GM10248 (cell line): ENCODE measurements at regions not wholly inside any gene's neighbourhood (a gene's known extent, or its start where the extent isn't known, plus 50 kb on each side); places are given as distances from the start of the nearest gene placed in this dataset.

Source experiments
- CTCF ChIA-PET: fragments of 300-600 bp; sonication (Branson Sonifier 250); formaldehyde crosslinking; extraction: SDS; loops from one replicate; lab custom pipeline; 2021; ENCODE audit warnings: antibody characterized with exemption; lab: Yijun Ruan, JAX
- POLR2A ChIA-PET: fragments of 350-650 bp; sonication (Branson Sonifier 250); formaldehyde crosslinking; extraction: SDS; loops from one replicate; lab custom pipeline; 2020; ENCODE audit warnings: antibody characterized with exemption; lab: Yijun Ruan, JAX
- DNase-seq: peaks from one replicate; pipeline ENCODE4 v3.0.0; 2012; ENCODE audit errors: extremely low spot score
- CTCF ChIP-seq: IDR thresholded peaks from 2 replicates; pipeline ENCODE4 v1.5.1; 2012; ENCODE audit warnings: mild to moderate bottlenecking, low read depth; ENCODE audit errors: extremely low read depth, missing control alignments, control extremely low read depth

DNA sequence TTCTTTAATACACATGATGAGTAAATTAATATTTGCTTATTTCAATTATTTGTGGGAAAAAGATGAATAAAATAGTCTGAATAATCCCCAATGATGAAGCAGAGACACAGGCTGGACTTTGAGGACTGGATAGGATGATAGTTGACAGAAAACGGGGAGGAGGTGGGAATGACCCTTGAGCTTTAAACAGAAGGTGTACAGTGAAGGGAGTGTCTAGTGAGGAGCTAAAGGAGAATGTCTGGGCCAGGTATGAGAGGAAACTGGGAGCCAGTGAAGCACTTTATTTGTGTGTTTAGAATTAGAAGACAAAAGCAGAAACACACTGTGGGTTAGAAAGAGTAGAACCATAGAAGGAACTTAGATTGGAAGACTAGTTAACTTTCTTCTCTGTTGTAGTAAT is 230.4 kb upstream of the CA10 start:
- TF ChIP-seq CTCF = no peak
- ChIA-PET POLR2A (no interaction called here), CTCF (no interaction called here)
- no peak for DNase-seq

DNA sequence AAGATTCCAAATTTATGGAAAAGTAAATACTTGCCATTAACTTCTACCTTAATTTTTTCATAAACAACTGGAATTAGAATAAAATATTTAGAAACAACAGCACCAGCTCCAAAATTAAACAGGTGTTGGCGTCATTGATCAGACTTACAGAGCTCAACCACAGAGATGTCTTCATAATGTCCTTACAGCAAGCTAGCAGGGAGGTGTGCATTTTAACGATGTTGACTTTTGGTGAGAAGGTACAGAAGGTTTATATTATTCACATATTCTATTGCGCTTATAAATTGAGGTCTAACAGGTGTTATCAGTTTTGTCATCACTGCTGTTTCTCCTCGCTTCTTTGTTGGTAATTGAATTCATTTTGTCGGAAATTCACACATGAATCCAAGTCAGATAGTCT is 226.2 kb upstream of the CA10 start:
- no peak for TF ChIP-seq CTCF
- POLR2A ChIA-PET = no interaction called here
- no peak for DNase-seq
- CTCF ChIA-PET = interaction anchor here (0.7 to 3.7 kb wide), 3 partner anchors 9 to 19 kb away, joined by 3 to 18 read pairs (median 5); no protein-coding TSS in a partner anchor

DNA sequence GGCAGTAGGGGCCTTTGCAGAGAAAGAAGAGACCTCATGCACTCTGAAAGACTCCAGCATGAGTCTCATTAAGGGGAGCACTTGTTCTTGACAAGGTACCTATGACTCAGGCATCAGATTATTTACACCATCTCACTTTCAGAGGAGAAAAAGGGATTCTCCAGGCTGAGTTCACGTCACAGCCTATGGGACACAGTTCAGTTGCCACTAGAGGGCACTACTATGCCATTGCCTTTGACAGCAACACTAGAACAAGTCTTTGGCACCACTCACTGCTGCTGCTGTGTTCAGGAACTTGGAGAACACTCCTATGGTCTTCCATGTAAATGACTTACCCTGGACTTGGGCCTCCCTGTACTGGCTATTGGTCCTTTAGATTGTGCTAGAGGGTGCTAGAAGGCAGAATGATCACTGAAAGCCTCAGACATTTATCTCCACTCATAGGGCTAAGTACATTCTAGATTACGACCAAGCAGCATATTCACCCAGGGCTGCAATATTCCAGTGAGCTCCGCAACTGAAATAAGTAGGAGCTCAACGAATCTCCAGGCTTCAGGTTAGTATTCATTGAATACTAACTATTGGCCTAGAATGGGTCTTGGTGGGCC is 225.1 kb upstream of the CA10 start:
- POLR2A ChIA-PET = no interaction called here
- CTCF ChIA-PET = interaction anchor here (0.6 to 3.7 kb wide), 6 partner anchors 9 to 705 kb away, joined by 3 to 18 read pairs (median 4); no protein-coding TSS in a partner anchor
- DNase-seq = peak; percentile 9
- TF ChIP-seq CTCF = peak; percentile 56

GRCh38 chr17:52378860-52379259 is 220.3 kb upstream of the CA10 start:
- DNase-seq = no peak
- no peak for TF ChIP-seq CTCF
- ChIA-PET CTCF (no interaction called here), POLR2A (no interaction called here)

GRCh38 chr17:52376137-52376536 is 217.6 kb upstream of the CA10 start:
- POLR2A ChIA-PET = no interaction called here
- DNase-seq = no peak
- CTCF ChIA-PET = no interaction called here
- TF ChIP-seq CTCF = no peak

GRCh38 chr17:52368886-52369285 is 210.4 kb upstream of the CA10 start:
- CTCF ChIA-PET = no interaction called here
- DNase-seq = no peak
- TF ChIP-seq CTCF = no peak
- POLR2A ChIA-PET = no interaction called here
